OCI-LY1 (cell line): ENCODE measurements at regions not wholly inside any gene's neighbourhood (a gene's known extent, or its start where the extent isn't known, plus 50 kb on each side); places are given as distances from the start of the nearest gene placed in this dataset.

Experiments
- H2AFZ ChIP-seq: fragments of 200-600 bp; sonication (generic), shearing (Covaris generic); 2 replicates; pipeline ENCODE4 v1.6.0; 2014; ENCODE audit warnings: antibody characterized with exemption, mild to moderate bottlenecking, low read length
- H3F3A ChIP-seq: fragments of 200-600 bp; sonication (generic), shearing (Covaris generic); 2 replicates; pipeline ENCODE4 v1.6.0; 2014; ENCODE audit warnings: mild to moderate bottlenecking, antibody characterized with exemption, low read length, moderate library complexity; ENCODE audit not compliant: insufficient read depth
- H3K27ac ChIP-seq: fragments of 200-600 bp; sonication (generic); 2 replicates; pipeline ENCODE4 v1.5.1; 2014; ENCODE audit warnings: low read length, mixed run types, mild to moderate bottlenecking, low read depth; ENCODE audit not compliant: poor library complexity, severe bottlenecking
- H3K27me3 ChIP-seq: fragments of 200-600 bp; sonication (generic); 2 replicates; pipeline ENCODE4 v1.6.0; 2014; ENCODE audit warnings: antibody characterized with exemption, mild to moderate bottlenecking, low read length, moderate library complexity; ENCODE audit not compliant: insufficient read depth
- H3K36me3 ChIP-seq: fragments of 200-600 bp; sonication (generic); 2 replicates; pipeline ENCODE4 v1.6.1; 2014; ENCODE audit warnings: mild to moderate bottlenecking, antibody characterized with exemption, low read length, moderate library complexity, mixed read lengths; ENCODE audit not compliant: insufficient read depth
- H3K4me1 ChIP-seq: fragments of 200-600 bp; sonication (generic); 2 replicates; pipeline ENCODE4 v1.5.1; 2014; ENCODE audit warnings: mild to moderate bottlenecking, low read length, moderate library complexity; ENCODE audit not compliant: insufficient read depth, severe bottlenecking
- H3K4me2 ChIP-seq: fragments of 200-600 bp; sonication (generic), shearing (Covaris generic); 2 replicates; pipeline ENCODE4 v1.6.1; 2014; ENCODE audit warnings: low read length
- H3K4me3 ChIP-seq: fragments of 200-600 bp; sonication (generic); 2 replicates; pipeline ENCODE4 v1.5.1; 2014; ENCODE audit warnings: low read length, low read depth, mild to moderate bottlenecking, mixed read lengths; ENCODE audit not compliant: poor library complexity, severe bottlenecking
- H3K79me2 ChIP-seq: fragments of 200-600 bp; shearing (Covaris generic); 2 replicates; pipeline ENCODE4 v1.6.1; 2016; ENCODE audit warnings: mixed run types, low read length, mixed read lengths; ENCODE audit not compliant: insufficient read depth
- H3K9ac ChIP-seq: fragments of 200-600 bp; sonication (generic), shearing (Covaris generic); 2 replicates; pipeline ENCODE4 v1.6.1; 2014; ENCODE audit warnings: mild to moderate bottlenecking, low read length, mixed read lengths
- H3K9me2 ChIP-seq: fragments of 200-600 bp; sonication (generic), shearing (Covaris generic); 2 replicates; pipeline ENCODE4 v1.6.1; 2014; ENCODE audit warnings: low read depth, mild to moderate bottlenecking, low read length, mixed read lengths
- H3K9me3 ChIP-seq: fragments of 200-600 bp; shearing (Covaris generic); 2 replicates; pipeline ENCODE4 v1.6.1; 2014; ENCODE audit warnings: low read length, mixed read lengths
- H4K20me1 ChIP-seq: fragments of 200-600 bp; sonication (generic), shearing (Covaris generic); 2 replicates; pipeline ENCODE4 v1.6.0; 2016; ENCODE audit warnings: mild to moderate bottlenecking, low read length; ENCODE audit not compliant: insufficient read depth
- CTCF ChIP-seq: fragments of 200-600 bp; sonication (generic), shearing (Covaris generic); IDR thresholded peaks from 2 replicates; pipeline ENCODE4 v1.5.1; 2017; ENCODE audit warnings: mild to moderate bottlenecking, antibody characterized with exemption, low read length, moderate library complexity, mixed read lengths
- EZH2 ChIP-seq: fragments of 200-600 bp; sonication (generic), shearing (Covaris generic); IDR thresholded peaks from 2 replicates; pipeline ENCODE4 v1.8.0; 2017; ENCODE audit warnings: borderline replicate concordance, mixed run types, mild to moderate bottlenecking, antibody characterized with exemption, low read length, moderate library complexity, mixed read lengths

GRCh38 chr18:78378983-78379382 lies 600.6 kb upstream of the SALL3 start:
- Histone ChIP-seq H3K4me2 (no peak overlapping the region), H2AFZ (no peak overlapping the region), H3K9me2 (no peaks in the 10 kb centered on the region), H4K20me1 (no peaks in the 10 kb centered on the region), H3K36me3 (no peaks in the 10 kb centered on the region), H3K9me3 (no peaks in the 10 kb centered on the region), H3K79me2 (no peaks in the 10 kb centered on the region), H3K4me1 (no peaks in the 10 kb centered on the region), H3K4me3 (no peak overlapping the region), H3F3A (no peaks in the 10 kb centered on the region), H3K9ac (no peak overlapping the region), H3K27me3 (no peaks in the 10 kb centered on the region), H3K27ac (no peak overlapping the region)
- TF ChIP-seq EZH2 = no peak
- no peak for TF ChIP-seq CTCF

- H3K9me3 ChIP-seq = no peaks in the 10 kb centered on the region
- H3K4me2 ChIP-seq = no peak overlapping the region
- H3K9ac ChIP-seq = no peak overlapping the region
- no peak overlapping the region for H3K4me3 ChIP-seq
- no peak overlapping the region for H2AFZ ChIP-seq
- no peak overlapping the region for H3K27ac ChIP-seq
- no peaks in the 10 kb centered on the region for H3K9me2 ChIP-seq
- H3F3A ChIP-seq = no peaks in the 10 kb centered on the region
- TF ChIP-seq EZH2 = no peak
- TF ChIP-seq CTCF = no peak
- no peaks in the 10 kb centered on the region for H3K4me1 ChIP-seq
- H3K27me3 ChIP-seq = no peaks in the 10 kb centered on the region; the same call in 1 of the 2 replicates
- H3K79me2 ChIP-seq = no peaks in the 10 kb centered on the region
- no peaks in the 10 kb centered on the region for H4K20me1 ChIP-seq
- no peaks in the 10 kb centered on the region for H3K36me3 ChIP-seq
Measured at GRCh38 chr18:78390348-78390951, 589.2 kb upstream of the SALL3 start.

- Histone ChIP-seq H3K27ac (no peak overlapping the region), H3K79me2 (no peaks in the 10 kb centered on the region), H3K9me2 (no peaks in the 10 kb centered on the region), H2AFZ (no peak overlapping the region), H4K20me1 (no peaks in the 10 kb centered on the region), H3F3A (no peaks in the 10 kb centered on the region), H3K4me2 (no peak overlapping the region), H3K9me3 (no peaks in the 10 kb centered on the region), H3K9ac (no peak overlapping the region), H3K27me3 (no peaks in the 10 kb centered on the region; the same call in 1 of the 2 replicates), H3K36me3 (no peaks in the 10 kb centered on the region), H3K4me1 (no peaks in the 10 kb centered on the region), H3K4me3 (no peak overlapping the region)
- TF ChIP-seq EZH2 = no peak
- TF ChIP-seq CTCF = no peak
Measured at GRCh38 chr18:78390952-78391348, 588.7 kb upstream of the SALL3 start.
